Tibial nerve (tissue), 3 donors: ENCODE measurements at regions not wholly inside any gene's neighbourhood (a gene's known extent, or its start where the extent isn't known, plus 50 kb on each side); places are given as distances from the start of the nearest gene placed in this dataset.

Experiments used
- CTCF ChIP-seq, 5 experiments: fragments of 200-600 bp in 3 of 5; fragments of 450-650 bp in 2 of 5; sonication (generic) in 3 of 5; IDR thresholded peaks; one replicate each; pipeline ENCODE4 v1.5.1; 2016 to 2019; ENCODE audit warnings: antibody characterized with exemption in 5 of 5, mild to moderate bottlenecking in 3 of 5, moderate library complexity in 2 of 5
- POLR2A ChIP-seq, 2 donors: fragments of 450-650 bp; IDR thresholded peaks; one replicate each; pipeline ENCODE4 v1.6.1; 2017; ENCODE audit warnings: antibody characterized with exemption in 2 of 2, mild to moderate bottlenecking in 2 of 2, moderate library complexity in 2 of 2

- TF ChIP-seq CTCF (IDR thresholded peaks at IDR 0.05) = no peak
- TF ChIP-seq POLR2A (IDR thresholded peaks at IDR 0.05) = no peak
Measured at GRCh38 chr1:106502659-106503058, 553.8 kb upstream of the PRMT6 start.
